IMR-90 (cell line): ENCODE measurements at regions not wholly inside any gene's neighbourhood (a gene's known extent, or its start where the extent isn't known, plus 50 kb on each side); places are given as distances from the start of the nearest gene placed in this dataset.

Experiments used
- ATAC-seq: fragments of 200-7000 bp; cut with Tn5 transposase; 2 replicates; pipeline ENCODE4 v1.9.1; 2020; ENCODE audit warnings: low read depth, mild to moderate bottlenecking, moderate library complexity
- BruUV-seq: library from RNA; stranded (reverse); fragments of 400-500 nt; replicated peaks from 2 replicates; lab custom pipeline; 2021; lab: Mats Ljungman, UMichigan
- CTCF ChIA-PET: fragments of 300-600 bp; formaldehyde crosslinking; extraction: SDS; loops from one replicate; lab custom pipeline; 2021; ENCODE audit warnings: antibody characterized with exemption; lab: Yijun Ruan, JAX
- POLR2A ChIA-PET: fragments of 300-600 bp; sonication (Branson Sonifier 250); formaldehyde crosslinking; loops from one replicate; lab custom pipeline; 2022; ENCODE audit warnings: antibody characterized with exemption; ENCODE audit not compliant: unreplicated experiment; lab: Charles Lee
- DNase-seq: peaks from one replicate; pipeline ENCODE4 v3.0.0; 2013
- H2AFZ ChIP-seq: replicated peaks from 2 replicates; pipeline ENCODE3; 2013; ENCODE audit warnings: low read length, mild to moderate bottlenecking; ENCODE audit not compliant: poor library complexity
- H2AK5ac ChIP-seq: 2 replicates; pipeline ENCODE4 v1.6.1; 2013; ENCODE audit warnings: low read depth, low read length, inconsistent platforms
- H2AK9ac ChIP-seq: replicated peaks from 2 replicates; pipeline ENCODE3; 2013; ENCODE audit warnings: mild to moderate bottlenecking, low read depth, low read length, moderate library complexity; ENCODE audit not compliant: poor library complexity
- H2BK120ac ChIP-seq: 2 replicates; pipeline ENCODE4 v1.6.1; 2013; ENCODE audit warnings: low read depth, low read length, inconsistent platforms
- H2BK15ac ChIP-seq: 3 replicates; pipeline ENCODE4 v1.6.1; 2013; ENCODE audit warnings: low read depth, low read length, inconsistent platforms
- H2BK20ac ChIP-seq: 2 replicates; pipeline ENCODE4 v1.6.1; 2013; ENCODE audit warnings: low read depth, mild to moderate bottlenecking, inconsistent platforms, low read length, moderate library complexity
- H2BK5ac ChIP-seq: 2 replicates; pipeline ENCODE4 v1.6.1; 2013; ENCODE audit warnings: mild to moderate bottlenecking, low read depth, low read length, inconsistent platforms; ENCODE audit not compliant: poor library complexity, severe bottlenecking
- H3K14ac ChIP-seq: replicated peaks from 2 replicates; pipeline ENCODE4 v1.6.1; 2013; ENCODE audit warnings: low read depth, low read length, inconsistent platforms
- H3K18ac ChIP-seq: 2 replicates; pipeline ENCODE4 v1.6.1; 2013; ENCODE audit warnings: low read depth, low read length, control low read depth
- H3K23ac ChIP-seq: 2 replicates; pipeline ENCODE4 v1.6.1; 2013; ENCODE audit warnings: low read depth, low read length, inconsistent platforms
- H3K27ac ChIP-seq: 2 replicates; pipeline ENCODE4 v1.5.1; 2013; ENCODE audit warnings: mild to moderate bottlenecking, control low read depth, low read length; ENCODE audit not compliant: insufficient read depth
- H3K27me3 ChIP-seq: 2 replicates; pipeline ENCODE4 v1.6.1; 2013; ENCODE audit warnings: low read length; ENCODE audit not compliant: control insufficient read depth, insufficient read depth
- H3K36me3 ChIP-seq: 2 replicates; pipeline ENCODE4 v1.6.1; 2013; ENCODE audit warnings: low read length, mixed read lengths; ENCODE audit not compliant: control insufficient read depth, insufficient read depth
- H3K4ac ChIP-seq: 2 replicates; pipeline ENCODE4 v1.6.1; 2013; ENCODE audit warnings: low read depth, low read length, inconsistent platforms
- H3K4me1 ChIP-seq: 2 replicates; pipeline ENCODE4 v1.6.1; 2013; ENCODE audit warnings: low read length, mixed read lengths; ENCODE audit not compliant: control insufficient read depth, insufficient read depth
- H3K4me2 ChIP-seq: 2 replicates; pipeline ENCODE4 v1.6.1; 2013; ENCODE audit warnings: low read depth, mild to moderate bottlenecking, control low read depth, low read length, moderate library complexity
- H3K4me3 ChIP-seq: 2 replicates; pipeline ENCODE4 v1.5.1; 2013; ENCODE audit warnings: low read depth, mild to moderate bottlenecking, control low read depth, low read length, moderate library complexity; ENCODE audit not compliant: insufficient read depth
- H3K56ac ChIP-seq: 2 replicates; pipeline ENCODE4 v1.6.1; 2013; ENCODE audit warnings: low read length, inconsistent platforms; ENCODE audit not compliant: insufficient read depth; ENCODE audit errors: extremely low read depth
- H3K79me1 ChIP-seq, 2 experiments: 2 replicates each; pipeline ENCODE4 v1.6.1; 2013; ENCODE audit warnings: low read length in 2 of 2, inconsistent platforms in 1 of 2, low read depth in 1 of 2
- H3K9ac ChIP-seq: 2 replicates; pipeline ENCODE4 v1.6.1; 2013; ENCODE audit warnings: low read depth, low read length, control low read depth
- H3K9me1 ChIP-seq: 2 replicates; pipeline ENCODE4 v1.6.1; 2013; ENCODE audit warnings: low read length, inconsistent platforms; ENCODE audit not compliant: insufficient read depth
- H3K9me3 ChIP-seq: 2 replicates; pipeline ENCODE4 v1.6.1; 2013; ENCODE audit warnings: low read length; ENCODE audit not compliant: control insufficient read depth, insufficient read depth
- H4K20me1 ChIP-seq: 2 replicates; pipeline ENCODE4 v1.6.1; 2013; ENCODE audit warnings: low read length, inconsistent platforms; ENCODE audit not compliant: insufficient read depth
- H4K5ac ChIP-seq: 2 replicates; pipeline ENCODE4 v1.6.1; 2013; ENCODE audit warnings: mild to moderate bottlenecking, low read depth, low read length, control low read depth
- H4K8ac ChIP-seq, 2 experiments: 2 replicates each; pipeline ENCODE4 v1.6.1; 2013; ENCODE audit warnings: low read depth in 2 of 2, low read length in 2 of 2, control low read depth in 1 of 2, inconsistent platforms in 1 of 2
- H4K91ac ChIP-seq: 2 replicates; pipeline ENCODE4 v1.6.1; 2013; ENCODE audit warnings: low read depth, low read length, inconsistent platforms; ENCODE audit not compliant: insufficient read depth
- CHD1 ChIP-seq: IDR thresholded peaks from 2 replicates; pipeline ENCODE4 v1.6.1; 2012; ENCODE audit warnings: low read depth, low read length, improper control_type of control experiment
- CTCF ChIP-seq: conservative IDR thresholded peaks from 2 replicates; pipeline ENCODE4 v1.5.1; 2012; ENCODE audit warnings: mild to moderate bottlenecking, low read depth, low read length, improper control_type of control experiment
- FOS ChIP-seq: fragments of 150-350 bp; IDR thresholded peaks from 2 replicates; pipeline ENCODE4 v1.6.1; 2016; ENCODE audit warnings: low read depth, low read length
- MAFK ChIP-seq: IDR thresholded peaks from 2 replicates; pipeline ENCODE4 v1.6.1; 2012; ENCODE audit warnings: low read depth, low read length, improper control_type of control experiment
- NFE2L2 ChIP-seq: fragments of 150-350 bp; IDR thresholded peaks from 2 replicates; pipeline ENCODE4 v1.6.1; 2016; ENCODE audit warnings: low read depth, mild to moderate bottlenecking, low read length
- POLR2A ChIP-seq: IDR thresholded peaks from 2 replicates; pipeline ENCODE4 v1.6.1; 2012; ENCODE audit warnings: mild to moderate bottlenecking, low read depth, low read length
- RAD21 ChIP-seq: IDR thresholded peaks from 2 replicates; pipeline ENCODE4 v1.6.1; 2012; ENCODE audit warnings: low read length, improper control_type of control experiment
- RFX5 ChIP-seq: IDR thresholded peaks from 2 replicates; pipeline ENCODE4 v1.8.0; 2012; ENCODE audit warnings: low read depth, mild to moderate bottlenecking, low read length, moderate library complexity
- SMC3 ChIP-seq: fragments of 150-350 bp; IDR thresholded peaks from 2 replicates; pipeline ENCODE4 v1.6.1; 2016; ENCODE audit warnings: low read depth, mild to moderate bottlenecking, antibody characterized with exemption, low read length, moderate library complexity
- USF2 ChIP-seq: fragments of 150-350 bp; IDR thresholded peaks from 2 replicates; pipeline ENCODE4 v1.6.1; 2017; ENCODE audit warnings: mild to moderate bottlenecking, antibody characterized with exemption, low read length, low read depth
- WGBS, 2 experiments: methylation state at CpG; one replicate each; pipeline versions ENCODE4 v1.1.5 to v1.1.7; 2013; ENCODE audit warnings: missing lambda C conversion rate in 2 of 2; ENCODE audit not compliant: insufficient read length in 1 of 2; ENCODE audit errors: extremely low coverage in 2 of 2; 5-methylcytosine and 5-hydroxymethylcytosine counted together
- dilution Hi-C: fragments of 300-500 bp; cut with HindIII; formaldehyde crosslinking; loops from one replicate; pipeline ENCODE4 v1.14.3; 2018; ENCODE audit warnings: low sequenced_read_pairs; ENCODE audit not compliant: unreplicated experiment
- in situ Hi-C: fragments of 300-500 bp; cut with MboI; formaldehyde crosslinking; loops from 3 replicates; pipeline ENCODE4 v1.14.3; 2019; ENCODE audit warnings: low sequenced_read_pairs, inconsistent platforms, mixed read lengths
- intact Hi-C: fragments of 100-400 bp; cut with micrococcal nuclease; formaldehyde crosslinking; loops from 2 replicates; pipeline ENCODE4 v1.10.0; 2022

DNA sequence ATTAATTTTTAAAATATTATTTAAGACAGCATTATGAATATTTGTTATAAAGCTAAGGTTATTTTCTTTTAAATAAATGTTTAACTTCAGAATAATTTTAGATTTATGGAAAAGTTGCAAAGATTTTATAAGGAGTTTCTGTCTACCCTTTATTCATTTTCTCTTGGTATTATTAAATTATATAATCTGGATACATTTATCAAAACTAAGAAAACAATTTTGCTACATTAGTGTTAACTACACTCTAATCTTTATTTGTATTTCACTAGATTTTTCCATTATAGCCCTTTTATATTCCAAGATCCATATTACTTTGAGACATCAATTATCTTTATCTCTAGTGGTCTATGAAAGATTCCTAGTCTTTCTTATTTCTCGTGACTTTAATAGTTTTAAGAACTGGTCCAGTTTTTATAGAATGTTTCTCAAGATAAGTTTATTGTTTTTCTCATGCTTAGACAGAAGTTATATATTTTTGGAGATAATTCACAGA lies 1243.7 kb upstream of the PCDH9 start:
- no peak overlapping the region for H3K4me3 ChIP-seq
- ATAC-seq: no peak
- no peak overlapping the region for H2BK120ac ChIP-seq
- H3K27me3 ChIP-seq: no peaks in the 10 kb centered on the region
- WGBS, 2 experiments: no CpG with 5 or more reads among the region's 1 CpG
- no peak overlapping the region for H3K4ac ChIP-seq
- H3K27ac ChIP-seq: no peak overlapping the region
- intact Hi-C loops: no loop called here
- CTCF ChIA-PET: no interaction called here
- no peak overlapping the region for H3K14ac ChIP-seq
- H4K8ac ChIP-seq: no peak overlapping the region
- H2AK5ac ChIP-seq: no peak overlapping the region
- no peak overlapping the region for H3K9ac ChIP-seq
- H3K9me1 ChIP-seq: no peaks in the 10 kb centered on the region
- H3K79me1 ChIP-seq: no peaks in the 10 kb centered on the region
- H2BK15ac ChIP-seq: no peak overlapping the region
- DNase-seq: no peak
- no peak overlapping the region for H3K23ac ChIP-seq
- no peak overlapping the region for H4K5ac ChIP-seq
- H2BK20ac ChIP-seq: no peak overlapping the region
- no peak overlapping the region for H2AFZ ChIP-seq
- H4K20me1 ChIP-seq: no peaks in the 10 kb centered on the region
- H3K4me1 ChIP-seq: no peaks in the 10 kb centered on the region
- POLR2A ChIA-PET: no interaction called here
- in situ Hi-C loops: no loop called here
- peaks cover 4% of the 10 kb centered on the region; the same call in 1 of the 2 replicates for H3K9me3 ChIP-seq
- no peaks in the 10 kb centered on the region for H3K36me3 ChIP-seq
- TF ChIP-seq MAFK (no peak), RAD21 (no peak), POLR2A (no peak), USF2 (no peak), CTCF (no peak), SMC3 (no peak), NFE2L2 (no peak), CHD1 (no peak), RFX5 (no peak), FOS (no peak)
- H3K18ac ChIP-seq: no peak overlapping the region
- no TSS peak for BruUV-seq
- H2BK5ac ChIP-seq: no peak overlapping the region
- H2AK9ac ChIP-seq: no peak overlapping the region
- dilution Hi-C loops: no loop called here
- H3K56ac ChIP-seq: no peak overlapping the region
- H3K4me2 ChIP-seq: no peak overlapping the region
- H4K91ac ChIP-seq: no peak overlapping the region
